Heart left ventricle (tissue), 16 donors: ENCODE measurements at regions not wholly inside any gene's neighbourhood (a gene's known extent, or its start where the extent isn't known, plus 50 kb on each side); places are given as distances from the start of the nearest gene placed in this dataset.
A peak's percentile ranks its signal among the peaks of the same experiment; 100 is the strongest.

Experiments
- ATAC-seq, 4 donors: fragments of 200-7000 bp; cut with Tn5 transposase; one replicate each; pipeline ENCODE4 v1.9.1; 2020 to 2022; ENCODE audit warnings: moderate library complexity in 4 of 4, mild to moderate bottlenecking in 3 of 4, moderate number of reproducible peaks in 1 of 4
- DNase-seq, 5 donors: peaks; one replicate each; pipeline ENCODE4 v3.0.0-alpha.2; 2020
- H3K27ac ChIP-seq, 12 donors: fragments of 200-600 bp; sonication (generic) in 4 of 12; one replicate each; pipeline versions ENCODE4 v1.5.0 to v1.8.0; 2016 to 2022; ENCODE audit warnings: mild to moderate bottlenecking in 2 of 12
- H3K27me3 ChIP-seq, 9 donors: fragments of 200-600 bp; sonication (generic) in 2 of 9; one replicate each; pipeline versions ENCODE4 v1.5.1 to v1.8.0; 2016 to 2022; ENCODE audit warnings: mild to moderate bottlenecking in 3 of 9
- H3K36me3 ChIP-seq, 9 donors: fragments of 200-600 bp; sonication (generic) in 2 of 9; one replicate each; pipeline versions ENCODE4 v1.5.0 to v1.8.0; 2018 to 2022; ENCODE audit warnings: mild to moderate bottlenecking in 2 of 9
- H3K4me1 ChIP-seq, 12 donors: fragments of 200-600 bp; sonication (generic) in 4 of 12; one replicate each; pipeline versions ENCODE4 v1.5.0 to v1.8.0; 2016 to 2022; ENCODE audit warnings: mild to moderate bottlenecking in 3 of 12
- H3K4me3 ChIP-seq, 12 donors: fragments of 200-600 bp; sonication (generic) in 4 of 12; one replicate each; pipeline versions ENCODE4 v1.5.0 to v1.8.0; 2017 to 2022; ENCODE audit warnings: mild to moderate bottlenecking in 9 of 12, moderate library complexity in 4 of 12
- H3K9me3 ChIP-seq, 12 donors: fragments of 200-600 bp; sonication (generic) in 4 of 12; one replicate each; pipeline versions ENCODE4 v1.5.0 to v1.8.0; 2016 to 2022; ENCODE audit warnings: mild to moderate bottlenecking in 1 of 12
- CTCF ChIP-seq, 12 donors: fragments of 200-600 bp; sonication (generic) in 4 of 12; IDR thresholded peaks; one replicate each; pipeline versions ENCODE4 v1.5.0 to v1.8.0; 2018 to 2022; ENCODE audit warnings: antibody characterized with exemption in 12 of 12, mild to moderate bottlenecking in 5 of 12
- POLR2A ChIP-seq, 2 donors: fragments of 450-650 bp; IDR thresholded peaks; one replicate each; pipeline ENCODE4 v1.6.1; 2017; ENCODE audit warnings: antibody characterized with exemption in 2 of 2, mild to moderate bottlenecking in 2 of 2, moderate library complexity in 2 of 2
- WGBS, 4 donors: extraction: QIAGEN DNeasy Blood & Tissue Kit in 2 of 4; methylation state at CpG; one replicate each; pipeline versions ENCODE4 v1.1.5 to v1.1.7; 2013 to 2018; 5-methylcytosine and 5-hydroxymethylcytosine counted together
- intact Hi-C, 10 donors: fragments of 100-400 bp; cut with DNase I; formaldehyde crosslinking; loops; one replicate each; pipeline versions ENCODE4 v1.11.1 to v1.14.2; 2022
- donor health status: ischemic (EF 13 %, LVEDD 7.1; RV severe dilation, severe dysfunction).
- donor health status: healthy with polysubstance abuse.
- donor health status: DM: no; HTN: yes; CAD: no.
- donor health status: DM: no; HTN: no; CAD: no.
- donor health status: ischemic (EF 25% LVEDD 6.9; RV normal size, moderate dysfunction).
- donor health status: ischemic (EF 25% LVEDD 5.7; RV mildly dilated, moderate dysfunction).
- donor health status: healthy.
- donor health status: DM: yes; HTN: yes; CAD: no.
- donor health status: ischemic (EF 35%, LVEDD 5.7; RV mildly dilated, moderate dysfunction).
- donor health status: nonischemic (EF 11% LVEDD 7.7; RV severe dilation, severe dysfunction).
- donor health status: DM: yes; HTN: yes; CAD: no.
- donor health status: PGD.
- donor health status: ischemic (EF 29% LVEDD 5.4; RV normal size, mild dysfunction).
- donor health status: nonischemic (EF 23%, LVEDD 6.1; RV moderate dilation, normal function).

- Histone ChIP-seq H3K27ac (no peak overlapping the region), H3K27me3 (no peaks in the 10 kb centered on the region), H3K9me3 (no peaks in the 10 kb centered on the region), H3K4me1 (peaks cover 0 to 3% (median 0%) of the 10 kb centered on the region in 12 donors), H3K4me3 (no peak overlapping the region), H3K36me3 (no peaks in the 10 kb centered on the region)
- WGBS, 4 donors = 81 to 85% (median 84%) methylated on average over 5 of the region's 5 CpGs
- intact Hi-C loops = loop anchor here in 1 of 10 donors (10.0 kb wide), 1 partner anchor 454 kb away; no protein-coding TSS in a partner anchor
- DNase-seq = no peak
- no peak for ATAC-seq
- TF ChIP-seq POLR2A (IDR thresholded peaks at IDR 0.05) (no peak), CTCF (IDR thresholded peaks at IDR 0.05) (no peak)
Measured at GRCh38 chr6:151671195-151671594, 136.3 kb upstream of the ESR1 start.

- 81 to 89% (median 86%) methylated on average over 3 of the region's 3 CpGs for WGBS, 4 donors
- H3K4me3 ChIP-seq = no peak overlapping the region
- no peak overlapping the region for H3K27ac ChIP-seq
- H3K4me1 ChIP-seq = no peaks in the 10 kb centered on the region
- H3K27me3 ChIP-seq = no peaks in the 10 kb centered on the region
- no peaks in the 10 kb centered on the region for H3K9me3 ChIP-seq
- DNase-seq (no peak), ATAC-seq (no peak)
- no peaks in the 10 kb centered on the region for H3K36me3 ChIP-seq
- intact Hi-C loops = loop anchor here in 1 of 10 donors (10.0 kb wide), 1 partner anchor 450 kb away; no protein-coding TSS in a partner anchor
- TF ChIP-seq POLR2A (IDR thresholded peaks at IDR 0.05) (no peak), CTCF (IDR thresholded peaks at IDR 0.05) (no peak)
Measured at GRCh38 chr6:151674578-151674977, 132.9 kb upstream of the ESR1 start.

- Histone ChIP-seq H3K36me3 (no peaks in the 10 kb centered on the region), H3K4me3 (no peak overlapping the region), H3K27me3 (peaks cover 0 to 3% (median 0%) of the 10 kb centered on the region in 9 donors), H3K4me1 (peaks cover 0 to 3% (median 0%) of the 10 kb centered on the region in 12 donors), H3K27ac (no peak overlapping the region), H3K9me3 (no peaks in the 10 kb centered on the region)
- intact Hi-C loops = loop anchor here in 4 of 10 donors (5.0 to 10.0 kb wide), 3 partner anchors 446 to 451 kb away; no protein-coding TSS in a partner anchor
- TF ChIP-seq CTCF (IDR thresholded peaks at IDR 0.05) = peak; percentile 50 to 84 (median 70)
- no peak for TF ChIP-seq POLR2A (IDR thresholded peaks at IDR 0.05)
- 35 to 40% (median 36%) methylated on average over 8 of the region's 8 CpGs for WGBS, 4 donors
- peak in 2 of 4 donors; percentile 65 to 66 for ATAC-seq
- DNase-seq = no peak
Measured at GRCh38 chr6:151675746-151676459, 131.6 kb upstream of the ESR1 start.

DNA sequence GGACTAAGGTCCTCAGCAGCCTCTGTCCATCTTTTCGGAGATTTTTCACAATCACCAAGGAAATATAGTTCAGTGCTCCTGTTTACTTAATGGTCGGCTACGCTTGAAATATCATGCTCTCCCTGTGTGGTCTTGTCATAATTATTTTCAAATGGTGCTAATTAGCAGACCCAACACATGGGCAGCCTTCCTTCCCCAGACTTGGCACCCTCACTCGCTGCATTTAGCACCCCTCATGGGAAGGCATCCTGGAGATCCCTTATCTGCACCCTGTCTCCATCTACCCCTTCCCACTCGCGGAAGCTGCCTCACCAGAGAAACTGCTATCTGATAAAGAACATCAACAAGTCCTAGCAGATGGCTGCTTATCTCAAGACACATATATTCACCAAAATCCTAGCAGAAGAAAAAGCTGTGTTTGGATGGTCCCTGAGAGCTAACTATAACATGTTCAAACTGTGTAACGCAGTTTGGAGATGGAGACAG lies 131.0 kb upstream of the ESR1 start:
- Histone ChIP-seq H3K27me3 (peaks cover 0 to 3% (median 0%) of the 10 kb centered on the region in 9 donors), H3K4me1 (peaks cover 0 to 8% (median 0%) of the 10 kb centered on the region in 12 donors), H3K36me3 (no peaks in the 10 kb centered on the region), H3K9me3 (no peaks in the 10 kb centered on the region), H3K4me3 (no peak overlapping the region), H3K27ac (no peak overlapping the region)
- intact Hi-C loops = loop anchor here in 4 of 10 donors (5.0 to 10.0 kb wide), 3 partner anchors 446 to 451 kb away; no protein-coding TSS in a partner anchor
- DNase-seq (no peak), ATAC-seq (no peak)
- WGBS, 4 donors = 35 to 51% (median 43%) methylated on average over 7 of the region's 7 CpGs
- no peak for TF ChIP-seq CTCF (IDR thresholded peaks at IDR 0.05)
- no peak for TF ChIP-seq POLR2A (IDR thresholded peaks at IDR 0.05)
